Fibroblast of the aortic adventitia (primary cell): ENCODE measurements at regions not wholly inside any gene's neighbourhood (a gene's known extent, or its start where the extent isn't known, plus 50 kb on each side); places are given as distances from the start of the nearest gene placed in this dataset.

Experiments used
- DNase-seq: peaks from one replicate; pipeline ENCODE4 v3.0.0-alpha.2; 2010; ENCODE audit warnings: low read depth
- H3K4me3 ChIP-seq: 2 replicates; pipeline ENCODE4 v1.5.1; 2011; ENCODE audit warnings: low read depth, mild to moderate bottlenecking, control low read depth, low read length, moderate library complexity
- TF ChIP-seq, protein P1 (sequence below): IDR thresholded peaks from 2 replicates; pipeline ENCODE4 v1.5.1; 2011; ENCODE audit warnings: mild to moderate bottlenecking, low read length, control low read depth, inconsistent platforms; ENCODE audit not compliant: insufficient read depth

DNA sequence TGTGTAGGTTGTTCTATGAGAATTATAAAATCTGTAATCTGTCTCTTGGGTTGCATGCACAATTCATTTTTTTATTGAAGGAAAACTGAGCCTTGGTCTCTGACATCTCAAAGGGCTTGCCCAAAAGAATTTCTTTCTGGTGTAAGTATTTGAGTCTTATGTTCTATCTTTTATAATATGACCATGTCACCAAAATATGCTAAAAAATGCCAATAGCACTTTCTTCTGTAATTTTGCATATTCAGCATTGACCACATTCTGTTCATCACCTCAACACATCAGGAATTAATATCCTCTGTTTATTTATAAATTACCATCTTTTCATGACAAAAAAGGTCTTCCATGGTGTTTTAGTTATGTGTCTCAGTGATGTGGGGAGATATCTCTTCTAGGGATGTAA, 268.7 kb upstream of the TCF4 start:
- no peak for DNase-seq
- no peak overlapping the region for H3K4me3 ChIP-seq
- TF ChIP-seq, protein P1, sequence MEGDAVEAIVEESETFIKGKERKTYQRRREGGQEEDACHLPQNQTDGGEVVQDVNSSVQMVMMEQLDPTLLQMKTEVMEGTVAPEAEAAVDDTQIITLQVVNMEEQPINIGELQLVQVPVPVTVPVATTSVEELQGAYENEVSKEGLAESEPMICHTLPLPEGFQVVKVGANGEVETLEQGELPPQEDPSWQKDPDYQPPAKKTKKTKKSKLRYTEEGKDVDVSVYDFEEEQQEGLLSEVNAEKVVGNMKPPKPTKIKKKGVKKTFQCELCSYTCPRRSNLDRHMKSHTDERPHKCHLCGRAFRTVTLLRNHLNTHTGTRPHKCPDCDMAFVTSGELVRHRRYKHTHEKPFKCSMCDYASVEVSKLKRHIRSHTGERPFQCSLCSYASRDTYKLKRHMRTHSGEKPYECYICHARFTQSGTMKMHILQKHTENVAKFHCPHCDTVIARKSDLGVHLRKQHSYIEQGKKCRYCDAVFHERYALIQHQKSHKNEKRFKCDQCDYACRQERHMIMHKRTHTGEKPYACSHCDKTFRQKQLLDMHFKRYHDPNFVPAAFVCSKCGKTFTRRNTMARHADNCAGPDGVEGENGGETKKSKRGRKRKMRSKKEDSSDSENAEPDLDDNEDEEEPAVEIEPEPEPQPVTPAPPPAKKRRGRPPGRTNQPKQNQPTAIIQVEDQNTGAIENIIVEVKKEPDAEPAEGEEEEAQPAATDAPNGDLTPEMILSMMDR: no peak

DNA sequence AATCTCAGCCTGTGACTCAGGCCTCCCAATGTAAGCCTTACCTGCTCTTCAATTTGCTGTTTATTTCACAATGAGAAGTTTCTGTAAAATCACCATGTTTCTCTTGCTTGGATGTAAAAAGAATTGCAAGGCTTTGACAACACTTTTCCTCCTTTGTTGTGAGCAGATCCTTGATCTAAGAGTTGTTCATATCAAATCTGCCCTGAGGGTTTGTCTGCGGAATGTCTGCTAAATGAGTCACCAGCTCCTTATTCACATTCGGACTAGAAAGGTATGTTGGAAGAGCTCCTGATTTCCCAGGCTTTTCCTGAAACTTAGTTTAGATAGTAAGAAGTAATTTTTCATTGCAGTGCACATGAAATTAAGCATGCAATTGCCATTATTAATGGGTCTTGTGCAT, 268.2 kb upstream of the TCF4 start:
- DNase-seq: peak; percentile 94
- TF ChIP-seq, protein P1: no peak
- no peak overlapping the region for H3K4me3 ChIP-seq

DNA sequence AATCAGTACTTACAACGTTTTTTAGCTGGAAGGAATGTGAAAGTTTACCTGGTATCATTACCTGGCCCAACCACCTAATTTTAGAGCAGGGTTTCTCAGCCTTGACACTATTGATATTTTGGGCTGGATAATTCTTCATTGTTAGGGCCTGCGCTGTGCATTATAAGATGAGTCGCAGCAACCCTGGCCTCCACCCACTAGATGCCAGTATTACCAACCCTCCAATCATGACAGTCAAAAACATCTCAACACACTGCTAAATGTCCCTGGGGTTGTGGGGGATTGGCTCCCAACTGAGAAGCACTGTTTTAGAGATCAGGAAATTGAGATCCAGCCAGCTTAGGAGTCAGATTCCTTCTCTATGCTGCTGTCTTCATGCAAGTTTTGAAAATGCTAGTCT, 265.3 kb upstream of the TCF4 start:
- TF ChIP-seq, protein P1: no peak
- DNase-seq: no peak
- H3K4me3 ChIP-seq: no peak overlapping the region

DNA sequence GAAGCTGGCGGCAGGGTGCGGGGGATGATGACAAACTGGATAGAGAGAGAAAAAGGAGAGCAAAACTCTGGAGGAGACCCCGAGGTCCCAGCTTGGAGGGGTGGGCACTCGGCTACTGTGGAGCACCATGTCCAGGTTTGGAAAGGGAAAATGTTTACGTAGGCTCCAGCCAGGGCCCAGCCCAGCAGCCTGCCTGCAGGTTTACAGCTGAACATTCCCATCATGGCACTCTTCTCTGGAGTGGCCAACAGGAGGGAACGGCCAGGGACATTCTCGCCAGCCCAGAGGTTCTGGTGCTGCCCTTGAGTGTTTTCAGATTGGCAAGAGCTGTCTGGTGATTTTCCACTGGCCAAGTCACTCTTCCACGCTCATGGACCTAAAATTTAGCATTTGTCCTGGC, 262.9 kb upstream of the TCF4 start:
- no peak for DNase-seq

DNA sequence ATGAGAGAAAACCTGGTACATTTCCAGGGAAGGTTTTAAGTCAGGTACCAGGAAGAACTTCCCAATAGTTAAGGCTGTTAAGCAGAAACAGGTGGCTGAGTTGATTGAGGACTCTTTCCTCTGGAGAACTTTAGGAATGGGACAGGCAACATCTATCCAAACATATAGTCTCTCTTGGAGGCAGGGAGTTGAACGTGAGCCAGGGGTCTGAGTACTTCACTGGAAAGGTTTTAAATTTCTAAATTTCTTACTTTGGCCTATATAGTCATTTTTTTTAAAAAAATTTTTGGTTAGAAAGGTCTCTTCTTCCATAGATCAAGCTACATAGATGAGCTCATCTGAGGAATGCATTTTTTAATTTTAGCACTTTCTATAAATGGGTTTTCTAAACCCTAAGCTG, 261.4 kb upstream of the TCF4 start:
- TF ChIP-seq, protein P1: no peak
- no peak overlapping the region for H3K4me3 ChIP-seq
- no peak for DNase-seq

More for the DNA sequence above, 262.9 kb upstream of the TCF4 start:
- TF ChIP-seq, protein P1: no peak
- no peak overlapping the region for H3K4me3 ChIP-seq

DNA sequence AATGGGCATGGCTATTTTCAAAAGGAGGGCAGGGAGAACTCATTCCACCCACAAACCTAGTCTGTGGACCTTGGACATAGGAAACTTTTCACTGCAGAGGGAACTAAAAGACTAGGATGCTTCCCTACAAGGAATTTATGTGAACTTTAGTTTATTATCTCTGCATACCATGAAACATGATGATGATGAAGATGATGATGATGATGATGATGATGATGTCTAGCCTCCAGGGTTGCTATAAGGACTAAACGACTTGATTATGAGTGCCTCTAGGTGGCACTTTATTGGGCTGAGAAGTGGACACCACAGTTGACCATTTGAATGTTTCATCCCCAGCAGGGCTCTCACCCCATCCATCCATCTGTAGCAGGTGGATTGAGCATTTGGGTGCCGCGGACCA, 260.0 kb upstream of the TCF4 start:
- H3K4me3 ChIP-seq: no peak overlapping the region
- no peak for DNase-seq
- TF ChIP-seq, protein P1: no peak

DNA sequence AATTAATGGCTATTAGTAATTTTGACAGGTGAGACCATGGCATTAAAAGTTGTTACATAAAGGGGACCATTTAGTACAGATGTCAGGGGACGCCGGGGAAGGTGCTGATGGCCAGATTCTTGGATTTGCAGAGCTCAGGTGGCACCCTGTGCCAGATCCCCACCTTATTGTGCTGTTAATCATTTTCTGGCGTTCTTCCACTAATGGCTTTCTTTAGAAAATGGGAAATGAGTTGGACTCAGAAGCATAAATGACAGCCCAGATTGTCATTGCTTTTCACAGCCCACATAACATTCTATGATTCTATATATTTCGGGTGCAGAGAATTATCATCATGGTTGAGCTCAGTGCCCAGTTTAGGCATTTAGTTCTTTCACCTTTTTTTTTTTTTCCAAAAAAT, 257.2 kb upstream of the TCF4 start:
- no peak overlapping the region for H3K4me3 ChIP-seq
- no peak for DNase-seq
- TF ChIP-seq, protein P1: no peak
